Peyer's patch (tissue), 4 donors: ENCODE measurements at regions not wholly inside any gene's neighbourhood (a gene's known extent, or its start where the extent isn't known, plus 50 kb on each side); places are given as distances from the start of the nearest gene placed in this dataset.

Source experiments
- DNase-seq, 3 donors: peaks; one replicate each; pipeline ENCODE4 v3.0.0-alpha.2; 2017 to 2019
- H3K27ac ChIP-seq, 4 donors: fragments of 200-600 bp; sonication (generic); one replicate each; pipeline ENCODE4 v1.5.1; 2016 to 2019
- H3K27me3 ChIP-seq, 2 donors: fragments of 200-600 bp; sonication (generic); one replicate each; pipeline ENCODE4 v1.5.1; 2019
- H3K36me3 ChIP-seq, 3 donors: fragments of 200-600 bp; sonication (generic); one replicate each; pipeline ENCODE4 v1.5.1; 2016 to 2019
- H3K4me1 ChIP-seq, 4 donors: fragments of 200-600 bp; sonication (generic); one replicate each; pipeline ENCODE4 v1.5.1; 2016 to 2019
- H3K4me3 ChIP-seq, 4 donors: fragments of 200-600 bp; sonication (generic); 1 replicate in 3 of 4; 2 replicates in 1 of 4; pipeline ENCODE4 v1.5.1; 2016 to 2019; ENCODE audit warnings: mild to moderate bottlenecking in 1 of 4
- H3K9me3 ChIP-seq, 4 donors: fragments of 200-600 bp; sonication (generic); one replicate each; pipeline ENCODE4 v1.5.1; 2016 to 2019; ENCODE audit warnings: mild to moderate bottlenecking in 1 of 4
- POLR2A ChIP-seq, 2 donors: fragments of 450-650 bp; IDR thresholded peaks; one replicate each; pipeline ENCODE4 v1.5.1; 2017; ENCODE audit warnings: antibody characterized with exemption in 2 of 2, mild to moderate bottlenecking in 2 of 2, moderate library complexity in 2 of 2
- TF ChIP-seq, protein P1 (sequence below), 6 experiments: fragments of 450-650 bp in 4 of 6; fragments of 200-600 bp in 2 of 6; sonication (generic) in 1 of 6; IDR thresholded peaks; one replicate each; pipeline ENCODE4 v1.5.1; 2017 to 2019; ENCODE audit warnings: antibody characterized with exemption in 6 of 6, mild to moderate bottlenecking in 3 of 6, moderate library complexity in 1 of 6

DNA sequence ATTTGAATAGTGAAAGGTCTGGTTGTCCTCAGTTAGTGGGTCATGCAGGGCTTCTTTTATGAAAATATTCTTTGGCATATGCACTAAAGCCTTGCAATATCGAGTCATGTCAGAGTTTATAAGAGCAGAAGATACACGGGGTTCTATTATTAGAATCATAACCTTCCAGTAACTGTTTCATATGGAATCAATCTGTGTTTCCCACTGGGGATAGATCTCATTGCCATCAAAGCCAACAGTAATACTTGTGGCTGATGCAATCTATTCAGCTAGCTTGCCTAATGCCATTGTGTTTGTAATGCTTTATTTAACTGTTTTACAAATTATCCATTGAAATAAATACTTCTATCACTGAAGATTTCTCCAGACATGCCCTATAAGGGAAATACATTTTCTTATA is 746.9 kb upstream of the PCDH9 start:
- TF ChIP-seq, protein P1, sequence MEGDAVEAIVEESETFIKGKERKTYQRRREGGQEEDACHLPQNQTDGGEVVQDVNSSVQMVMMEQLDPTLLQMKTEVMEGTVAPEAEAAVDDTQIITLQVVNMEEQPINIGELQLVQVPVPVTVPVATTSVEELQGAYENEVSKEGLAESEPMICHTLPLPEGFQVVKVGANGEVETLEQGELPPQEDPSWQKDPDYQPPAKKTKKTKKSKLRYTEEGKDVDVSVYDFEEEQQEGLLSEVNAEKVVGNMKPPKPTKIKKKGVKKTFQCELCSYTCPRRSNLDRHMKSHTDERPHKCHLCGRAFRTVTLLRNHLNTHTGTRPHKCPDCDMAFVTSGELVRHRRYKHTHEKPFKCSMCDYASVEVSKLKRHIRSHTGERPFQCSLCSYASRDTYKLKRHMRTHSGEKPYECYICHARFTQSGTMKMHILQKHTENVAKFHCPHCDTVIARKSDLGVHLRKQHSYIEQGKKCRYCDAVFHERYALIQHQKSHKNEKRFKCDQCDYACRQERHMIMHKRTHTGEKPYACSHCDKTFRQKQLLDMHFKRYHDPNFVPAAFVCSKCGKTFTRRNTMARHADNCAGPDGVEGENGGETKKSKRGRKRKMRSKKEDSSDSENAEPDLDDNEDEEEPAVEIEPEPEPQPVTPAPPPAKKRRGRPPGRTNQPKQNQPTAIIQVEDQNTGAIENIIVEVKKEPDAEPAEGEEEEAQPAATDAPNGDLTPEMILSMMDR (IDR thresholded peaks at IDR 0.05): no peak
- no peak for TF ChIP-seq POLR2A (IDR thresholded peaks at IDR 0.05)
- H3K9me3 ChIP-seq: no peaks in the 10 kb centered on the region
- no peak overlapping the region for H3K27ac ChIP-seq
- no peaks in the 10 kb centered on the region for H3K27me3 ChIP-seq
- H3K4me1 ChIP-seq: no peaks in the 10 kb centered on the region
- H3K4me3 ChIP-seq: no peak overlapping the region
- H3K36me3 ChIP-seq: no peaks in the 10 kb centered on the region
- no peak for DNase-seq

DNA sequence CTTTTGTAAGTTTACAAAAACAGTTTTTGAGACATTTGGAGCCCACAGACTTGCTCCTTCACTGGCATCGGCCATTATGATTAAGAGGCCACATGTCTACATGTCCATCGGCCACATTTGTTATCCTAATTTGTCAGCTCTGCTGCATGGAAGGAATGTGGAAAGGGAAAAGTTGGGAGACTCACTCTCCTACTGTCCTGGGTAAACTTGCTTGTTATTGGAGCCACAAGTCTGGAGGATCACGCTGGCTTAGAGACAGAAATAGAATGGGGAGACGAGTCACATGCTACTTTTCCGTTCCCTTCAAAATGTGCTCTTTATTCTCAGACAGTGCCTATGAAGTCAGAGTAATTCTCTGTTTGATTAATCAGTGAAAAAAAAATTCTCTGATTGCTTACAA is 741.2 kb upstream of the PCDH9 start:
- H3K27ac ChIP-seq: no peak overlapping the region
- DNase-seq: no peak
- no peaks in the 10 kb centered on the region for H3K9me3 ChIP-seq
- TF ChIP-seq, protein P1 (IDR thresholded peaks at IDR 0.05): no peak
- TF ChIP-seq POLR2A (IDR thresholded peaks at IDR 0.05): no peak
- no peaks in the 10 kb centered on the region for H3K27me3 ChIP-seq
- H3K4me3 ChIP-seq: no peak overlapping the region
- H3K4me1 ChIP-seq: no peaks in the 10 kb centered on the region
- H3K36me3 ChIP-seq: no peaks in the 10 kb centered on the region

GRCh38 chr13:67967031-67967430 is 736.9 kb upstream of the PCDH9 start:
- H3K4me3 ChIP-seq: no peak overlapping the region
- H3K36me3 ChIP-seq: no peaks in the 10 kb centered on the region
- H3K27me3 ChIP-seq: no peaks in the 10 kb centered on the region
- no peaks in the 10 kb centered on the region for H3K4me1 ChIP-seq
- H3K9me3 ChIP-seq: no peaks in the 10 kb centered on the region
- no peak for DNase-seq
- TF ChIP-seq, protein P1 (IDR thresholded peaks at IDR 0.05): no peak
- TF ChIP-seq POLR2A (IDR thresholded peaks at IDR 0.05): no peak
- no peak overlapping the region for H3K27ac ChIP-seq

DNA sequence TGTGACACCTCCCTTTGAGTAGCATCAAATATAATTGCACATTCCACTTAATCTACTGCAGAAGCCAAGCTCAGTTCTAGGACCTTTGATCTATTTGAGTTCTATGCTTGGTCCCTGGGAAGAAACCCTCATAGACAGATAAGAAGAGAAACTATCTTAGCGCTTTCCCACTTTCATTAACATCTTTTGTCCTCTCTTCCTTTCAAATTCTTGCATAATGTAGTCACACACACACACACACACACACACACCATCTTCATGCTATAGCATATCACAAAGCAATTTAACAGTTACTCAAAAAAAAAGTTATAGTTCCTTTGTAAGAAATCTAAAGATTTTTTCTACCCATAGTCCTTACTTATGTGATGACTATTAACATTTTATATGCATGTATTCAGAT is 735.9 kb upstream of the PCDH9 start:
- DNase-seq: no peak
- H3K36me3 ChIP-seq: no peaks in the 10 kb centered on the region
- TF ChIP-seq POLR2A (IDR thresholded peaks at IDR 0.05): no peak
- TF ChIP-seq, protein P1 (IDR thresholded peaks at IDR 0.05): no peak

GRCh38 chr13:67964986-67965385 is 734.9 kb upstream of the PCDH9 start:
- Histone ChIP-seq H3K4me1 (no peaks in the 10 kb centered on the region), H3K27me3 (no peaks in the 10 kb centered on the region), H3K9me3 (no peaks in the 10 kb centered on the region), H3K36me3 (no peaks in the 10 kb centered on the region), H3K27ac (no peak overlapping the region), H3K4me3 (no peak overlapping the region)
- no peak for DNase-seq
- TF ChIP-seq, protein P1 (IDR thresholded peaks at IDR 0.05): no peak
- no peak for TF ChIP-seq POLR2A (IDR thresholded peaks at IDR 0.05)

More for the DNA sequence above, 735.9 kb upstream of the PCDH9 start:
- H3K4me3 ChIP-seq: no peak overlapping the region
- no peak overlapping the region for H3K27ac ChIP-seq
- H3K4me1 ChIP-seq: no peaks in the 10 kb centered on the region
- H3K27me3 ChIP-seq: no peaks in the 10 kb centered on the region
- H3K9me3 ChIP-seq: no peaks in the 10 kb centered on the region

GRCh38 chr13:67964091-67964490 is 734.0 kb upstream of the PCDH9 start:
- no peak for DNase-seq
- H3K27ac ChIP-seq: no peak overlapping the region
- H3K4me3 ChIP-seq: no peak overlapping the region
- H3K4me1 ChIP-seq: no peaks in the 10 kb centered on the region
- H3K9me3 ChIP-seq: no peaks in the 10 kb centered on the region
- no peaks in the 10 kb centered on the region for H3K27me3 ChIP-seq
- no peaks in the 10 kb centered on the region for H3K36me3 ChIP-seq
- TF ChIP-seq, protein P1 (IDR thresholded peaks at IDR 0.05): no peak
- no peak for TF ChIP-seq POLR2A (IDR thresholded peaks at IDR 0.05)
